ENCODE measurements at regions not wholly inside any gene's neighbourhood (a gene's known extent, or its start where the extent isn't known, plus 50 kb on each side); places are given as distances from the start of the nearest gene placed in this dataset.
A peak's percentile ranks its signal among the peaks of the same experiment; 100 is the strongest.

- Histone ChIP-seq H3K4me1 (ENCODE audit: control insufficient read depth in 2 of 3, insufficient read depth in 2 of 3, low read depth in 1 of 3, low read length in 3 of 3) (no peaks in the 10 kb centered on the region), H3K4me3 (ENCODE audit: low read length in 3 of 3) (no peak overlapping the region), H3K9me3 (ENCODE audit: control insufficient read depth in 2 of 3, insufficient read depth in 1 of 3, low read length in 3 of 3) (no peaks in the 10 kb centered on the region), H3K36me3 (ENCODE audit: control insufficient read depth in 2 of 3, insufficient read depth in 3 of 3, low read length in 3 of 3) (no peaks in the 10 kb centered on the region), H3K27ac (ENCODE audit: low read depth in 2 of 2, low read length in 2 of 2) (no peak overlapping the region), H3K9ac (ENCODE audit: low read length in 3 of 3) (no peak overlapping the region), H3K27me3 (ENCODE audit: control insufficient read depth, insufficient read depth, low read length) (no peaks in the 10 kb centered on the region)
- peak in 1 of 5 donors; percentile 5 for DNase-seq
- no peak for FAIRE-seq
- no peak for TF ChIP-seq CTCF (IDR thresholded peaks at IDR 0.05; ENCODE audit: borderline replicate concordance, extremely low read depth, insufficient read depth)
- intact Hi-C loops (cut with DNase I) = no loop called here
Observed at GRCh38 chr17:72053036-72053435, 67.8 kb upstream of the SOX9 start.

- FAIRE-seq (no peak), DNase-seq (peak in 1 of 5 donors; percentile 9)
- no peaks in the 10 kb centered on the region for H3K27me3 ChIP-seq (ENCODE audit: control insufficient read depth, insufficient read depth, low read length)
- H3K9ac ChIP-seq (ENCODE audit: low read length in 3 of 3) = no peak overlapping the region
- H3K9me3 ChIP-seq (ENCODE audit: control insufficient read depth in 2 of 3, insufficient read depth in 1 of 3, low read length in 3 of 3) = no peaks in the 10 kb centered on the region
- intact Hi-C loops (cut with DNase I) = no loop called here
- no peak for TF ChIP-seq CTCF (IDR thresholded peaks at IDR 0.05; ENCODE audit: borderline replicate concordance, extremely low read depth, insufficient read depth)
- no peak overlapping the region for H3K4me3 ChIP-seq (ENCODE audit: low read length in 3 of 3)
- no peaks in the 10 kb centered on the region for H3K4me1 ChIP-seq (ENCODE audit: control insufficient read depth in 2 of 3, insufficient read depth in 2 of 3, low read depth in 1 of 3, low read length in 3 of 3)
- no peak overlapping the region for H3K27ac ChIP-seq (ENCODE audit: low read depth in 2 of 2, low read length in 2 of 2)
- no peaks in the 10 kb centered on the region for H3K36me3 ChIP-seq (ENCODE audit: control insufficient read depth in 2 of 3, insufficient read depth in 3 of 3, low read length in 3 of 3)
Observed at GRCh38 chr17:72053449-72053848, 67.4 kb upstream of the SOX9 start.

GRCh38 chr17:72056155-72056554 is 64.7 kb upstream of the SOX9 start:
- Histone ChIP-seq H3K36me3 (ENCODE audit: control insufficient read depth in 2 of 3, insufficient read depth in 3 of 3, low read length in 3 of 3) (no peaks in the 10 kb centered on the region), H3K9me3 (ENCODE audit: control insufficient read depth in 2 of 3, insufficient read depth in 1 of 3, low read length in 3 of 3) (no peaks in the 10 kb centered on the region), H3K27ac (ENCODE audit: low read depth in 2 of 2, low read length in 2 of 2) (no peak overlapping the region), H3K27me3 (ENCODE audit: control insufficient read depth, insufficient read depth, low read length) (no peaks in the 10 kb centered on the region), H3K4me1 (ENCODE audit: control insufficient read depth in 2 of 3, insufficient read depth in 2 of 3, low read depth in 1 of 3, low read length in 3 of 3) (no peaks in the 10 kb centered on the region), H3K9ac (ENCODE audit: low read length in 3 of 3) (no peak overlapping the region), H3K4me3 (ENCODE audit: low read length in 3 of 3) (no peak overlapping the region)
- intact Hi-C loops (cut with DNase I) = no loop called here
- TF ChIP-seq CTCF (IDR thresholded peaks at IDR 0.05; ENCODE audit: borderline replicate concordance, extremely low read depth, insufficient read depth) = no peak
- DNase-seq (no peak), FAIRE-seq (no peak)

- H3K4me3 ChIP-seq (ENCODE audit: low read length in 3 of 3) = no peak overlapping the region
Observed at GRCh38 chr17:72056727-72057290, 64.0 kb upstream of the SOX9 start.

More at GRCh38 chr17:72056727-72057290, 64.0 kb upstream of the SOX9 start:
- Histone ChIP-seq H3K36me3 (ENCODE audit: control insufficient read depth in 2 of 3, insufficient read depth in 3 of 3, low read length in 3 of 3) (no peaks in the 10 kb centered on the region), H3K9me3 (ENCODE audit: control insufficient read depth in 2 of 3, insufficient read depth in 1 of 3, low read length in 3 of 3) (no peaks in the 10 kb centered on the region), H3K27ac (ENCODE audit: low read depth in 2 of 2, low read length in 2 of 2) (no peak overlapping the region), H3K27me3 (ENCODE audit: control insufficient read depth, insufficient read depth, low read length) (no peaks in the 10 kb centered on the region), H3K4me1 (ENCODE audit: control insufficient read depth in 2 of 3, insufficient read depth in 2 of 3, low read depth in 1 of 3, low read length in 3 of 3) (no peaks in the 10 kb centered on the region), H3K9ac (ENCODE audit: low read length in 3 of 3) (no peak overlapping the region)
- FAIRE-seq = no peak
- peak in 1 of 5 donors; percentile 9 for DNase-seq
- TF ChIP-seq CTCF (IDR thresholded peaks at IDR 0.05; ENCODE audit: borderline replicate concordance, extremely low read depth, insufficient read depth) = no peak
- intact Hi-C loops (cut with DNase I) = no loop called here

Data from kidney (tissue), 13 donors.